HEK293T (cell line): ENCODE measurements at regions not wholly inside any gene's neighbourhood (a gene's known extent, or its start where the extent isn't known, plus 50 kb on each side); places are given as distances from the start of the nearest gene placed in this dataset.

Source experiments
- BHLHE40 ChIP-seq: fragments of 450-650 bp; IDR thresholded peaks from 2 replicates; pipeline ENCODE4 v1.6.1; 2016; ENCODE audit warnings: mild to moderate bottlenecking, moderate library complexity, borderline replicate concordance
- CTBP1 ChIP-seq: fragments of 450-650 bp; IDR thresholded peaks from 2 replicates; pipeline ENCODE4 v1.6.1; 2016; ENCODE audit warnings: borderline replicate concordance
- FOXA1 ChIP-seq: fragments of 450-650 bp; IDR thresholded peaks from 2 replicates; pipeline ENCODE4 v1.6.1; 2016; ENCODE audit warnings: mild to moderate bottlenecking
- FOXK2 ChIP-seq: fragments of 450-650 bp; IDR thresholded peaks from 2 replicates; pipeline ENCODE4 v1.6.1; 2016; ENCODE audit warnings: mild to moderate bottlenecking
- FOXM1 ChIP-seq: fragments of 450-650 bp; IDR thresholded peaks from 2 replicates; pipeline ENCODE4 v1.6.1; 2017; ENCODE audit warnings: mild to moderate bottlenecking, borderline replicate concordance
- HDGF ChIP-seq: fragments of 450-650 bp; IDR thresholded peaks from 2 replicates; pipeline ENCODE4 v1.6.1; 2017; ENCODE audit warnings: antibody characterized with exemption, borderline replicate concordance
- L3MBTL2 ChIP-seq: fragments of 450-650 bp; conservative IDR thresholded peaks from 2 replicates; pipeline ENCODE4 v1.6.1; 2016; ENCODE audit warnings: mild to moderate bottlenecking
- LEF1 ChIP-seq: fragments of 450-650 bp; IDR thresholded peaks from 2 replicates; pipeline ENCODE4 v1.6.1; 2017; ENCODE audit warnings: mild to moderate bottlenecking, borderline replicate concordance
- NFRKB ChIP-seq: fragments of 450-650 bp; IDR thresholded peaks from 2 replicates; pipeline ENCODE4 v1.6.1; 2016; ENCODE audit warnings: mild to moderate bottlenecking, moderate library complexity
- PKNOX1 ChIP-seq: fragments of 450-650 bp; IDR thresholded peaks from 2 replicates; pipeline ENCODE4 v1.6.1; 2016
- SP1 ChIP-seq: fragments of 450-650 bp; IDR thresholded peaks from 2 replicates; pipeline ENCODE4 v1.6.1; 2017
- SUZ12 ChIP-seq: fragments of 450-650 bp; IDR thresholded peaks from 2 replicates; pipeline ENCODE4 v1.6.1; 2016; ENCODE audit warnings: mild to moderate bottlenecking
- TARDBP ChIP-seq: fragments of 450-650 bp; IDR thresholded peaks from 2 replicates; pipeline ENCODE4 v1.6.1; 2016
- ZNF384 ChIP-seq: fragments of 450-650 bp; IDR thresholded peaks from 2 replicates; pipeline ENCODE4 v1.6.1; 2016

GRCh38 chr6:113317442-113317841 is 539.7 kb upstream of the MARCKS start:
- TF ChIP-seq SP1: no peak
- no peak for TF ChIP-seq SUZ12
- TF ChIP-seq FOXA1: no peak
- no peak for TF ChIP-seq PKNOX1
- TF ChIP-seq L3MBTL2: no peak
- no peak for TF ChIP-seq LEF1
- TF ChIP-seq BHLHE40: no peak
- no peak for TF ChIP-seq FOXK2
- no peak for TF ChIP-seq NFRKB
- no peak for TF ChIP-seq TARDBP
- no peak for TF ChIP-seq ZNF384
- no peak for TF ChIP-seq CTBP1
- no peak for TF ChIP-seq HDGF
- no peak for TF ChIP-seq FOXM1
